ENCODE measurements at regions not wholly inside any gene's neighbourhood (a gene's known extent, or its start where the extent isn't known, plus 50 kb on each side); places are given as distances from the start of the nearest gene placed in this dataset.

DNA sequence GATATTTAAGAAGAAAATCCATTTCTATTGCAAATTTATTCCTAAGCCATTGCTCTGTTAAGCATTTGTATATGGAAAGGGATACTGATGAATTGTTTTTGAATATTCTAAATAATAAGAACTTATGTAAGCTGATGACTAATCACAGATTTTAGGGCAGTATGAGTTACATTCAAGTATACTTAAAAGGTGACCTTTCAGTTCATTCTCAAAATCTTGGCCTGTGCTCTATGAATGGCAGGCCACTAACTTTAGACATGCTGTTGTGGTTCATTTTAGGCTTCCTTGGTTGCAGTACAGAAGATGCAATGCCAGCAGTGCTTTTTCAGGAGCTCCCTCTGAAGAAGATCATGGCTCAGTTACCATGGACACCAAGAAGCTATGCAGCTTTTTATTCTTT lies 380.4 kb downstream of the CENPW start:
- DNase-seq (ENCODE audit: low read depth, low spot score) = no peak
- Histone ChIP-seq H2AFZ (ENCODE audit: low read depth, low read length, poor library complexity, severe bottlenecking) (no peak overlapping the region), H3K4me3 (replicated peaks in 1 of 2; ENCODE audit: low read depth in 1 of 2, low read length in 2 of 2) (no peak overlapping the region), H3K36me3 (ENCODE audit: control insufficient read depth in 1 of 2, insufficient read depth in 2 of 2, low read length in 2 of 2) (no peaks in the 10 kb centered on the region), H3K9me2 (ENCODE audit: insufficient read depth) (no peaks in the 10 kb centered on the region), H3K9ac (ENCODE audit: low read length) (no peak overlapping the region), H3K4me2 (ENCODE audit: low read length) (no peak overlapping the region), H3K4me1 (ENCODE audit: control insufficient read depth in 1 of 2, insufficient read depth in 2 of 2, low read length in 2 of 2) (peaks cover 6 to 26% of the 10 kb centered on the region in 2 experiments), H3K79me2 (ENCODE audit: insufficient read depth, low read length) (no peaks in the 10 kb centered on the region), H3K27me3 (ENCODE audit: insufficient read depth, low read length) (no peaks in the 10 kb centered on the region), H3K9me3 (ENCODE audit: control insufficient read depth in 1 of 2, insufficient read depth in 1 of 2, low read depth in 1 of 2, low read length in 2 of 2) (no peaks in the 10 kb centered on the region), H3K27ac (ENCODE audit: low read depth, low read length) (no peak overlapping the region), H4K20me1 (ENCODE audit: insufficient read depth) (no peaks in the 10 kb centered on the region)
- POLR2A ChIA-PET = no interaction called here
- TF ChIP-seq, protein P1, sequence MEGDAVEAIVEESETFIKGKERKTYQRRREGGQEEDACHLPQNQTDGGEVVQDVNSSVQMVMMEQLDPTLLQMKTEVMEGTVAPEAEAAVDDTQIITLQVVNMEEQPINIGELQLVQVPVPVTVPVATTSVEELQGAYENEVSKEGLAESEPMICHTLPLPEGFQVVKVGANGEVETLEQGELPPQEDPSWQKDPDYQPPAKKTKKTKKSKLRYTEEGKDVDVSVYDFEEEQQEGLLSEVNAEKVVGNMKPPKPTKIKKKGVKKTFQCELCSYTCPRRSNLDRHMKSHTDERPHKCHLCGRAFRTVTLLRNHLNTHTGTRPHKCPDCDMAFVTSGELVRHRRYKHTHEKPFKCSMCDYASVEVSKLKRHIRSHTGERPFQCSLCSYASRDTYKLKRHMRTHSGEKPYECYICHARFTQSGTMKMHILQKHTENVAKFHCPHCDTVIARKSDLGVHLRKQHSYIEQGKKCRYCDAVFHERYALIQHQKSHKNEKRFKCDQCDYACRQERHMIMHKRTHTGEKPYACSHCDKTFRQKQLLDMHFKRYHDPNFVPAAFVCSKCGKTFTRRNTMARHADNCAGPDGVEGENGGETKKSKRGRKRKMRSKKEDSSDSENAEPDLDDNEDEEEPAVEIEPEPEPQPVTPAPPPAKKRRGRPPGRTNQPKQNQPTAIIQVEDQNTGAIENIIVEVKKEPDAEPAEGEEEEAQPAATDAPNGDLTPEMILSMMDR (IDR thresholded peaks at IDR 0.05 in 2 of 3, conservative IDR thresholded peaks at IDR 0.05 in 1 of 3; ENCODE audit: borderline replicate concordance in 1 of 3, insufficient read depth in 1 of 3, low read depth in 2 of 3, low read length in 2 of 3) = no peak
- TF ChIP-seq ELF1 (IDR thresholded peaks at IDR 0.05; ENCODE audit: borderline replicate concordance, low read depth) = no peak
- TF ChIP-seq SIN3A (IDR thresholded peaks at IDR 0.05; ENCODE audit: low read depth) = no peak
- no peak for TF ChIP-seq EGR1 (IDR thresholded peaks at IDR 0.05; ENCODE audit: low read depth)
- TF ChIP-seq REST (IDR thresholded peaks at IDR 0.05; ENCODE audit: low read depth) = no peak
- no peak for TF ChIP-seq FOSL1 (IDR thresholded peaks at IDR 0.05; ENCODE audit: low read depth)
- TF ChIP-seq TCF7L2 (IDR thresholded peaks at IDR 0.05; ENCODE audit: borderline replicate concordance, extremely low read depth, insufficient read depth, insufficient read length) = no peak
- no peak for TF ChIP-seq SRF (IDR thresholded peaks at IDR 0.05; ENCODE audit: low read depth)
- TF ChIP-seq ZNF274 (IDR thresholded peaks at IDR 0.05; ENCODE audit: low read depth, low read length) = no peak
- TF ChIP-seq ZBTB33 (IDR thresholded peaks at IDR 0.05; ENCODE audit: extremely low read depth, insufficient replicate concordance, low read length) = no peak
- TF ChIP-seq EZH2phosphoT487 (IDR thresholded peaks at IDR 0.05; ENCODE audit: borderline replicate concordance) = no peak
- TF ChIP-seq SP1 (IDR thresholded peaks at IDR 0.05; ENCODE audit: low read depth) = no peak
- no peak for TF ChIP-seq JUND (IDR thresholded peaks at IDR 0.05)
- no peak for TF ChIP-seq CBX3 (IDR thresholded peaks at IDR 0.05; ENCODE audit: low read depth)
- TF ChIP-seq EZH2 (IDR thresholded peaks at IDR 0.05) = no peak
- no peak for TF ChIP-seq YY1 (IDR thresholded peaks at IDR 0.05; ENCODE audit: extremely low read depth, insufficient replicate concordance, low read depth, low read length)
- no peak for TF ChIP-seq RAD21 (IDR thresholded peaks at IDR 0.05; ENCODE audit: low read depth)
- TF ChIP-seq ZFX (IDR thresholded peaks at IDR 0.05) = no peak
- TF ChIP-seq, protein P2, sequence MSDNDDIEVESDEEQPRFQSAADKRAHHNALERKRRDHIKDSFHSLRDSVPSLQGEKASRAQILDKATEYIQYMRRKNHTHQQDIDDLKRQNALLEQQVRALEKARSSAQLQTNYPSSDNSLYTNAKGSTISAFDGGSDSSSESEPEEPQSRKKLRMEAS (IDR thresholded peaks at IDR 0.05) = no peak
- CTCF ChIA-PET = no interaction called here
- RAD21 ChIA-PET (ENCODE audit: low non-redundant PET in 1 of 2, low total read pairs in 2 of 2, uncharacterized antibody in 2 of 2, unreplicated experiment in 2 of 2) = no interaction called here
- BruUV-seq (replicated peaks) = no TSS peak
- intact Hi-C loops (cut with micrococcal nuclease) = no loop called here
- ATAC-seq = no peak
